ENCODE measurements at regions not wholly inside any gene's neighbourhood (a gene's known extent, or its start where the extent isn't known, plus 50 kb on each side); places are given as distances from the start of the nearest gene placed in this dataset.
A peak's percentile ranks its signal among the peaks of the same experiment; 100 is the strongest.

- H3K4me3 ChIP-seq (ENCODE audit: low read length) = no peak overlapping the region
- no peak for TF ChIP-seq CTCF (conservative IDR thresholded peaks at IDR 0.05; ENCODE audit: low read depth, low read length)
- no peak for DNase-seq (ENCODE audit: low read depth)
Measured at GRCh38 chr13:104372095-104372655, 1306.0 kb upstream of the SLC10A2 start.

- H3K4me3 ChIP-seq (ENCODE audit: low read length) = no peak overlapping the region
- TF ChIP-seq CTCF (conservative IDR thresholded peaks at IDR 0.05; ENCODE audit: low read depth, low read length) = no peak
- no peak for DNase-seq (ENCODE audit: low read depth)
Measured at GRCh38 chr13:104365430-104365829, 1299.2 kb upstream of the SLC10A2 start.

GRCh38 chr13:104357672-104358354, 1291.6 kb upstream of the SLC10A2 start:
- no peak overlapping the region for H3K4me3 ChIP-seq (ENCODE audit: low read length)

GRCh38 chr13:104357174-104357573, 1291.0 kb upstream of the SLC10A2 start:
- no peak for TF ChIP-seq CTCF (conservative IDR thresholded peaks at IDR 0.05; ENCODE audit: low read depth, low read length)
- no peak for DNase-seq (ENCODE audit: low read depth)
- H3K4me3 ChIP-seq (ENCODE audit: low read length) = no peak overlapping the region

More at GRCh38 chr13:104357672-104358354, 1291.6 kb upstream of the SLC10A2 start:
- no peak for DNase-seq (ENCODE audit: low read depth)
- no peak for TF ChIP-seq CTCF (conservative IDR thresholded peaks at IDR 0.05; ENCODE audit: low read depth, low read length)

- no peak for TF ChIP-seq CTCF (conservative IDR thresholded peaks at IDR 0.05; ENCODE audit: low read depth, low read length)
Measured at GRCh38 chr13:104355041-104355670, 1288.9 kb upstream of the SLC10A2 start.

GRCh38 chr13:104327211-104327610, 1261.0 kb upstream of the SLC10A2 start:
- H3K4me3 ChIP-seq (ENCODE audit: low read length) = no peak overlapping the region
- DNase-seq (ENCODE audit: low read depth) = peak; percentile 23
- no peak for TF ChIP-seq CTCF (conservative IDR thresholded peaks at IDR 0.05; ENCODE audit: low read depth, low read length)

More at GRCh38 chr13:104355041-104355670, 1288.9 kb upstream of the SLC10A2 start:
- DNase-seq (ENCODE audit: low read depth) = no peak
- H3K4me3 ChIP-seq (ENCODE audit: low read length) = no peak overlapping the region

Measured in retinal pigment epithelial cell (primary cell).